Osteoblast (primary cell): ENCODE measurements at regions not wholly inside any gene's neighbourhood (a gene's known extent, or its start where the extent isn't known, plus 50 kb on each side); places are given as distances from the start of the nearest gene placed in this dataset.
"Not testable (repeated sequence)": the region's sequence is repeated elsewhere in the genome, so short reads cannot be mapped to it uniquely, and the experiment has no call there.

Experiments
- DNase-seq: peaks from one replicate; pipeline ENCODE4 v3.0.0; 2011; ENCODE audit warnings: low spot score, mixed read lengths; ENCODE audit not compliant: insufficient read length; ENCODE audit errors: missing footprints
- H2AFZ ChIP-seq: 2 replicates; pipeline ENCODE4 v1.6.0; 2011; ENCODE audit warnings: mild to moderate bottlenecking, low read length
- H3K27ac ChIP-seq: 2 replicates; pipeline ENCODE4 v1.5.1; 2011; ENCODE audit warnings: mild to moderate bottlenecking, low read depth, low read length, moderate library complexity
- H3K27me3 ChIP-seq: 2 replicates; pipeline ENCODE4 v1.6.0; 2012; ENCODE audit warnings: mild to moderate bottlenecking, control low read depth, inconsistent platforms, low read length, moderate library complexity; ENCODE audit not compliant: insufficient read depth
- H3K36me3 ChIP-seq: 2 replicates; pipeline ENCODE4 v1.5.1; 2011; ENCODE audit warnings: mild to moderate bottlenecking, low read length, control low read depth, moderate library complexity; ENCODE audit not compliant: insufficient read depth
- H3K4me1 ChIP-seq: 2 replicates; pipeline ENCODE4 v1.5.1; 2011; ENCODE audit warnings: mild to moderate bottlenecking, low read length, control low read depth, moderate library complexity; ENCODE audit not compliant: insufficient read depth
- H3K4me2 ChIP-seq: 2 replicates; pipeline ENCODE4 v1.6.0; 2011; ENCODE audit warnings: mild to moderate bottlenecking, low read length; ENCODE audit not compliant: insufficient read depth
- H3K4me3 ChIP-seq: fragments of 200-600 bp; sonication (generic); 3 replicates; pipeline ENCODE4 v1.5.1; 2012; ENCODE audit warnings: mild to moderate bottlenecking, low read length, inconsistent platforms; ENCODE audit not compliant: insufficient read depth
- H3K79me2 ChIP-seq: 2 replicates; pipeline ENCODE4 v1.6.0; 2012; ENCODE audit warnings: mild to moderate bottlenecking, low read length, control low read depth, inconsistent platforms; ENCODE audit not compliant: insufficient read depth
- H3K9me3 ChIP-seq: 2 replicates; pipeline ENCODE4 v1.5.1; 2011; ENCODE audit warnings: low read depth, low read length, control low read depth
- H4K20me1 ChIP-seq: 2 replicates; pipeline ENCODE4 v1.6.0; 2012; ENCODE audit warnings: mild to moderate bottlenecking, low read length, control low read depth; ENCODE audit not compliant: insufficient read depth
- TF ChIP-seq, protein P1 (sequence below): IDR thresholded peaks from 2 replicates; pipeline ENCODE4 v1.5.1; 2011; ENCODE audit warnings: mild to moderate bottlenecking, low read depth, low read length, moderate library complexity; ENCODE audit errors: extremely low read depth

DNA sequence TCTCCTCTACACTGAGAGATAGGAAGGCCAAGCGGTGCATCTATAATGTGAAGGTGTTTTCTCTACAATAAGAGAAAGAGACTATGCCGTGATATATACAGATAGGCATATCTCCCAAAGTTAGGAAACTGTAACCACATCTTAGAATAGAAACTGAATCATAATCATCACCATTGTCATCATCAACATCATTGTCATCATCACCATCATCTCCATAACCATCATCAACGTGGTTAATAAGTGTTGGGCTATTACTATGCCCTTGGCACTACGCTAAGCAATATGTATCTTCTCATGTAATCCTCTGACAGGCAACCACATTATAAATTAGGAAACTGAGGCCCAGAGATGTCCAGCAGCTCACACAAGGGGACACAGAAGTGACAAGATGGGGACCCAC, 369.9 kb downstream of the ANAPC1 start:
- not testable (repeated sequence) for H3K27me3 ChIP-seq, DNase-seq, H3K36me3 ChIP-seq, H3K27ac ChIP-seq, H4K20me1 ChIP-seq, H3K4me3 ChIP-seq, H2AFZ ChIP-seq, H3K4me1 ChIP-seq, H3K4me2 ChIP-seq, H3K9me3 ChIP-seq, H3K79me2 ChIP-seq

DNA sequence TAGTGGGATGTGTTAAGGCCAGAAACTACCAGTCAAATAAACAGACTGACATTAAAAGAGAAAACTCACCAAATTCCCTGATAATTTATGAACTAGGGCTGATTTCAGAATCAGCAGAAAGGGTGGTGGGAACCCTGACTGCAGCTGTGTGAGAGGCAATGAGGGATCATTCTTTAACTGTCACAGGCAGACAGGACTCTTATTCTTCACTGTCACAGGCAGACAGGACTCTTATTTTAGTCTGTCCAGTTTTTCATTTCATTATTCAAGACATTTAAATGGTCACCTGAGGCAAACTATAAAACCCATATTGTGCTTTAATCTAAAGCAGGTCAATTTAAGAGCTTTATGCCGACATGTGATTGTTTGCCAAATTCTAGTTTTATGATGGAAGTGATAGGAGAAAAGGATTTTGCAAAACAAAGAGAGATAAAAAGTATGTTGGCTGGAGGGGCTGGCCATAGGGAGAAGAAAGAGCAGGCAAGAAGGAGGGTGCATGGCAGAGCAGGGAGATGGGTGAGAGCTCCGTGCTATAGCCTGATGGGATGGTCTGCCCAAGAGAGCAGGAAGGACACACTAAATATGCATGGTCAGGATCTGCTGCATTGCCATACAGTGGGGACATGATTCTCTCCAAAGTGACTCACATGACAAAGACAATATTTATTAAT, 366.8 kb downstream of the ANAPC1 start:
- H3K4me2 ChIP-seq, H3K27me3 ChIP-seq, H3K4me3 ChIP-seq, H4K20me1 ChIP-seq, H3K27ac ChIP-seq, H3K79me2 ChIP-seq, H2AFZ ChIP-seq, DNase-seq, H3K9me3 ChIP-seq, H3K4me1 ChIP-seq, H3K36me3 ChIP-seq: not testable (repeated sequence)

DNA sequence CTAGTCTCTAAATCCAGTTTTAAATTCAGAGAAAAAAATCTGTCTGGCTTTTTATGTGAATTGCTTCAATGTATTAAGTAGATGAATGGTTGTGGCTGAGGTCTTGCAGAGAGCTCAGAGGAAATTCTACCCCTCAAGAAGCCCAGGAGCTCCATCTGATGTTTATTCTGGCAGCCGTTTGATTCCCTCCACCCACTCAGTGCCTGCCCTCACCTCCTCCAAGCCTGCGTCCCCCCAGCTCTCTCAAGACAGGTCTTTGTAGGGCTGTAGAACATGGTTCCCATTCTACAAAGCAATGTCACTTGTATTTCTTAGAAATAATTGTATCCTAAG, 366.3 kb downstream of the ANAPC1 start:
- not testable (repeated sequence) for H4K20me1 ChIP-seq, H3K4me3 ChIP-seq, H3K4me2 ChIP-seq, H3K36me3 ChIP-seq, DNase-seq, H2AFZ ChIP-seq, H3K79me2 ChIP-seq, H3K9me3 ChIP-seq, H3K27me3 ChIP-seq, H3K27ac ChIP-seq, H3K4me1 ChIP-seq

DNA sequence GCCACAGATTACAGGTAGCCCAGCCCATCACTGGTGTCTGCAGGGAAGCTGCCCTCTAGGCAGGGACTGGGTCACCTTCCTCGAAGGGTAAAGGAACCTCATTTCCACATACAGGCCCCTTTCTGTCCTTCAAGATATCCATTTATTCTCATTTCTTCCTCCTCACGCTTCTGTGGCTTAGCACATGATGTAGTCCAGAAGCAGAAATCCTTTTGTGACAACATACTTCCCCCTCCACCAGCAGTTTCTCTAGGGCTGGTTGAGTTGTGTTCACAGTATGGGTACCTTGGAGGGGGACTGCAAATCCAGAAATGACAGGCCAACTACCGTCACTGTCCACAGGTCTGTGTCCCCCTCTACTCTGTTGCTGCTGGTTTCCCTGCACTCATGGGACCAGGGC, 364.9 kb downstream of the ANAPC1 start:
- H3K27me3 ChIP-seq, result no peaks in the 10 kb centered on the region
- H2AFZ ChIP-seq, result no peak overlapping the region
- H3K27ac ChIP-seq, result no peak overlapping the region
- no peak for DNase-seq
- H3K9me3 ChIP-seq, result no peaks in the 10 kb centered on the region
- TF ChIP-seq, protein P1, sequence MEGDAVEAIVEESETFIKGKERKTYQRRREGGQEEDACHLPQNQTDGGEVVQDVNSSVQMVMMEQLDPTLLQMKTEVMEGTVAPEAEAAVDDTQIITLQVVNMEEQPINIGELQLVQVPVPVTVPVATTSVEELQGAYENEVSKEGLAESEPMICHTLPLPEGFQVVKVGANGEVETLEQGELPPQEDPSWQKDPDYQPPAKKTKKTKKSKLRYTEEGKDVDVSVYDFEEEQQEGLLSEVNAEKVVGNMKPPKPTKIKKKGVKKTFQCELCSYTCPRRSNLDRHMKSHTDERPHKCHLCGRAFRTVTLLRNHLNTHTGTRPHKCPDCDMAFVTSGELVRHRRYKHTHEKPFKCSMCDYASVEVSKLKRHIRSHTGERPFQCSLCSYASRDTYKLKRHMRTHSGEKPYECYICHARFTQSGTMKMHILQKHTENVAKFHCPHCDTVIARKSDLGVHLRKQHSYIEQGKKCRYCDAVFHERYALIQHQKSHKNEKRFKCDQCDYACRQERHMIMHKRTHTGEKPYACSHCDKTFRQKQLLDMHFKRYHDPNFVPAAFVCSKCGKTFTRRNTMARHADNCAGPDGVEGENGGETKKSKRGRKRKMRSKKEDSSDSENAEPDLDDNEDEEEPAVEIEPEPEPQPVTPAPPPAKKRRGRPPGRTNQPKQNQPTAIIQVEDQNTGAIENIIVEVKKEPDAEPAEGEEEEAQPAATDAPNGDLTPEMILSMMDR, result no peak
- H3K79me2 ChIP-seq, result no peaks in the 10 kb centered on the region
- H3K4me3 ChIP-seq, result no peak overlapping the region
- H3K4me1 ChIP-seq, result no peaks in the 10 kb centered on the region
- H4K20me1 ChIP-seq, result no peaks in the 10 kb centered on the region
- H3K4me2 ChIP-seq, result no peak overlapping the region
- H3K36me3 ChIP-seq, result no peaks in the 10 kb centered on the region

DNA sequence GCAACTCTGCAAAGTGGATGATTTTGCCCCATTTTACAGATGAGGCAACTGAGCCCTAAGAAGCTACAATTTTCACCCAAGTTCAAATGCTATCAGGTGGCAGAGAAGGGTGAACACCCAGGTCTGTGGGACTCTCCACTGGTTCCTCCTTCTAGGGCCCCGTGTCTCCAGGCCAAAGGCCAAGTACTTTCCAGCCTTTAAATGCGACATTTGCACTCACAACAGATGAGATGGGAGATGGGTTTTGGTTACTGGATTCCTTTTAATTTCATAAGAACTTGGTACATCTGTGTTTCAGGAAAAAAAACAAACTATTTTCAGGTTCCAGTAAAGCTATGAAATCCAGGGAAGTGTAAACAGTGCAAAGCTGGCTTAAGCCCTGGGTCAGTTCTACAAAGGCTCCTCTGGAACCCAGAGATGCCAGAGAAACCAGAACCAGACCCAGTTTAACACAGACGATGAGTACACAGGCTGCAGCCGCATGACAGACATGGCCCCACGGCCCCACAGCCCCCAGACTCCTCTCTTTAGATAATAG, 361.7 kb downstream of the ANAPC1 start:
- H3K4me2 ChIP-seq, result no peak overlapping the region
- no peaks in the 10 kb centered on the region for H3K27me3 ChIP-seq
- no peaks in the 10 kb centered on the region for H3K4me1 ChIP-seq
- H3K36me3 ChIP-seq, result no peaks in the 10 kb centered on the region
- no peaks in the 10 kb centered on the region for H4K20me1 ChIP-seq
- TF ChIP-seq, protein P1, result no peak
- peak overlapping the region; percentile 75 for H2AFZ ChIP-seq
- no peak overlapping the region for H3K4me3 ChIP-seq
- H3K27ac ChIP-seq, result no peak overlapping the region
- H3K9me3 ChIP-seq, result no peaks in the 10 kb centered on the region
- no peaks in the 10 kb centered on the region for H3K79me2 ChIP-seq
- no peak for DNase-seq
